ENCODE measurements at regions not wholly inside any gene's neighbourhood (a gene's known extent, or its start where the extent isn't known, plus 50 kb on each side); places are given as distances from the start of the nearest gene placed in this dataset.

GRCh38 chr6:16828058-16828457, 66.8 kb upstream of the ATXN1 start:
- ChIA-PET CTCF (no interaction called here), POLR2A (no interaction called here)

DNA sequence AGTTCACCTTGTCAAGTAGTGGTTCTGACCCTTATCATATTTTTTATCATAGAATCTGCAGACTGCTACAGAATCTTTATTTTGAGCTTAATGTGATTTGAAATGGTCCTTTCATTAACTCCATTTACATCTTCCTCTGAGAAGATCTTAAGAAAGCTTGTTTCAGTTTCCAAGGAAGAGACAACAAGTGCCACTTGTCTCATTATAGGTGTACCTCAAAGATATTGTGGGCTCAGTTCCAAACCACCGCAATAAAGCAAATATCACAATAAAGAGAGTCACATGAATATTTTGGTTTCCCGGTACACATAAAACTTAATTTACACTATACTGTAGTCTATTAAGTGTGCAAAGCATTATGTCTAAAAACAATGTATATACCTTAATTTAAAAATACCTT, 66.4 kb upstream of the ATXN1 start:
- no peak for DNase-seq (ENCODE audit: low read depth, low spot score)
- H3K9me3 ChIP-seq (replicated peaks; ENCODE audit: control insufficient read depth, insufficient read depth, low read length), result no peaks in the 10 kb centered on the region
- dilution Hi-C loops (cut with MboI; ENCODE audit: extremely low pct_ligation_motif_present, low sequenced_read_pairs), result no loop called here
- CTCF ChIA-PET, result no interaction called here
- intact Hi-C loops (cut with micrococcal nuclease), result no loop called here
- no peak overlapping the region for H2AFZ ChIP-seq (ENCODE audit: low read depth, low read length)
- H3K9ac ChIP-seq (replicated peaks; ENCODE audit: extremely low read depth, insufficient read depth, low read length), result no peak overlapping the region
- no peaks in the 10 kb centered on the region for H3K36me3 ChIP-seq (ENCODE audit: control insufficient read depth in 2 of 2, extremely low read depth in 1 of 2, insufficient read depth in 2 of 2, low read length in 2 of 2)
- no peaks in the 10 kb centered on the region for H3K4me1 ChIP-seq (ENCODE audit: control insufficient read depth, extremely low read depth, insufficient read depth, low read length)
- no peaks in the 10 kb centered on the region for H3K9me1 ChIP-seq (replicated peaks; ENCODE audit: control insufficient read depth, extremely low read depth, insufficient read depth, low read length)
- H3K27ac ChIP-seq (ENCODE audit: insufficient read depth, low read depth, low read length), result no peak overlapping the region
- no peak overlapping the region for H3K4me3 ChIP-seq (replicated peaks in 1 of 3; ENCODE audit: insufficient read depth in 1 of 3, low read depth in 1 of 3, low read length in 3 of 3)
- H3K27me3 ChIP-seq (ENCODE audit: control insufficient read depth in 2 of 2, insufficient read depth in 2 of 2, low read length in 2 of 2), result peaks cover 2 to 4% of the 10 kb centered on the region in 2 experiments
- H4K20me1 ChIP-seq (replicated peaks; ENCODE audit: control insufficient read depth, extremely low read depth, insufficient read depth, low read length), result no peaks in the 10 kb centered on the region
- no peaks in the 10 kb centered on the region for H3K79me2 ChIP-seq (ENCODE audit: control insufficient read depth, insufficient read depth, low read length)
- TF ChIP-seq, protein P1, sequence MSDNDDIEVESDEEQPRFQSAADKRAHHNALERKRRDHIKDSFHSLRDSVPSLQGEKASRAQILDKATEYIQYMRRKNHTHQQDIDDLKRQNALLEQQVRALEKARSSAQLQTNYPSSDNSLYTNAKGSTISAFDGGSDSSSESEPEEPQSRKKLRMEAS (IDR thresholded peaks at IDR 0.05; ENCODE audit: insufficient read depth, insufficient read length), result no peak
- no peak for TF ChIP-seq EZH2 (IDR thresholded peaks at IDR 0.05; ENCODE audit: borderline replicate concordance, low read depth, low read length, severe bottlenecking)
- FAIRE-seq, result no peak
- no peak overlapping the region for H3K4me2 ChIP-seq (ENCODE audit: insufficient read depth, low read length)
- BruUV-seq (replicated peaks), result no TSS peak
- POLR2A ChIA-PET, result no interaction called here

More at GRCh38 chr6:16828058-16828457, 66.8 kb upstream of the ATXN1 start:
- Histone ChIP-seq H2AFZ (ENCODE audit: low read depth, low read length) (no peak overlapping the region), H4K20me1 (replicated peaks; ENCODE audit: control insufficient read depth, extremely low read depth, insufficient read depth, low read length) (no peaks in the 10 kb centered on the region), H3K27ac (ENCODE audit: insufficient read depth, low read depth, low read length) (no peak overlapping the region), H3K79me2 (ENCODE audit: control insufficient read depth, insufficient read depth, low read length) (no peaks in the 10 kb centered on the region), H3K27me3 (ENCODE audit: control insufficient read depth in 2 of 2, insufficient read depth in 2 of 2, low read length in 2 of 2) (peaks cover 1 to 2% of the 10 kb centered on the region in 2 experiments), H3K9me1 (replicated peaks; ENCODE audit: control insufficient read depth, extremely low read depth, insufficient read depth, low read length) (no peaks in the 10 kb centered on the region), H3K36me3 (ENCODE audit: control insufficient read depth in 2 of 2, extremely low read depth in 1 of 2, insufficient read depth in 2 of 2, low read length in 2 of 2) (no peaks in the 10 kb centered on the region), H3K4me2 (ENCODE audit: insufficient read depth, low read length) (no peak overlapping the region), H3K4me3 (replicated peaks in 1 of 3; ENCODE audit: insufficient read depth in 1 of 3, low read depth in 1 of 3, low read length in 3 of 3) (no peak overlapping the region), H3K9ac (replicated peaks; ENCODE audit: extremely low read depth, insufficient read depth, low read length) (no peak overlapping the region), H3K9me3 (replicated peaks; ENCODE audit: control insufficient read depth, insufficient read depth, low read length) (no peaks in the 10 kb centered on the region), H3K4me1 (ENCODE audit: control insufficient read depth, extremely low read depth, insufficient read depth, low read length) (no peaks in the 10 kb centered on the region)
- FAIRE-seq, result no peak
- BruUV-seq (replicated peaks), result no TSS peak
- dilution Hi-C loops (cut with MboI; ENCODE audit: extremely low pct_ligation_motif_present, low sequenced_read_pairs) (no loop called here), intact Hi-C loops (cut with micrococcal nuclease) (no loop called here)
- no peak for DNase-seq (ENCODE audit: low read depth, low spot score)
- no peak for TF ChIP-seq EZH2 (IDR thresholded peaks at IDR 0.05; ENCODE audit: borderline replicate concordance, low read depth, low read length, severe bottlenecking)

Data from endothelial cell of umbilical vein (primary cell).